LNCaP clone FGC (cell line): ENCODE measurements at regions not wholly inside any gene's neighbourhood (a gene's known extent, or its start where the extent isn't known, plus 50 kb on each side); places are given as distances from the start of the nearest gene placed in this dataset.

Experiments
- DNase-seq: peaks from one replicate; pipeline ENCODE4 v3.0.0-alpha.2; 2011; ENCODE audit warnings: low read depth
- H3K4me3 ChIP-seq: 2 replicates; pipeline ENCODE4 v1.5.1; 2011; ENCODE audit warnings: mild to moderate bottlenecking, low read depth, low read length, control low read depth
- TF ChIP-seq, protein P1 (sequence below): IDR thresholded peaks from 2 replicates; pipeline ENCODE4 v1.5.1; 2012; ENCODE audit warnings: mild to moderate bottlenecking; ENCODE audit not compliant: control insufficient read depth, insufficient read depth; ENCODE audit errors: extremely low read depth

DNA sequence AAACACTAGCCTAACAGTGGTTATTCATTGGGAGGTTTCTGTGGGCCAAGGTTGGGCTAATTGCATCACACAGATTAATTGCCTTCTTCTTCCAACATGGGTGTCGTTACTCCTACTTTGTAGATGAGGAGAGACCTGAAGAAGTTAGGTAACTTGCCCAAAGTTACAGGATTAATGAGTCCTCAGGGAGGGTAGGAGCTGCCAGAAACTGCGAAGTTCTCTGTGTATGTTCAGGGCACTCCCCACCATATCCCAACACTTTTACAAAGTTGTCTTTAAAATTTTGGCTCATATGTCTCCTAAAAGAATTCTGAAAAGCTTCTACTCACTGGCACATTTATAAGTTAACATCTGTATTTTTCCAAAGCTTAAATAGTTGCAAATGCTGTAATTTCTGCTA, 323.5 kb upstream of the HSF2 start:
- no peak for DNase-seq
- H3K4me3 ChIP-seq: no peak overlapping the region
- TF ChIP-seq, protein P1, sequence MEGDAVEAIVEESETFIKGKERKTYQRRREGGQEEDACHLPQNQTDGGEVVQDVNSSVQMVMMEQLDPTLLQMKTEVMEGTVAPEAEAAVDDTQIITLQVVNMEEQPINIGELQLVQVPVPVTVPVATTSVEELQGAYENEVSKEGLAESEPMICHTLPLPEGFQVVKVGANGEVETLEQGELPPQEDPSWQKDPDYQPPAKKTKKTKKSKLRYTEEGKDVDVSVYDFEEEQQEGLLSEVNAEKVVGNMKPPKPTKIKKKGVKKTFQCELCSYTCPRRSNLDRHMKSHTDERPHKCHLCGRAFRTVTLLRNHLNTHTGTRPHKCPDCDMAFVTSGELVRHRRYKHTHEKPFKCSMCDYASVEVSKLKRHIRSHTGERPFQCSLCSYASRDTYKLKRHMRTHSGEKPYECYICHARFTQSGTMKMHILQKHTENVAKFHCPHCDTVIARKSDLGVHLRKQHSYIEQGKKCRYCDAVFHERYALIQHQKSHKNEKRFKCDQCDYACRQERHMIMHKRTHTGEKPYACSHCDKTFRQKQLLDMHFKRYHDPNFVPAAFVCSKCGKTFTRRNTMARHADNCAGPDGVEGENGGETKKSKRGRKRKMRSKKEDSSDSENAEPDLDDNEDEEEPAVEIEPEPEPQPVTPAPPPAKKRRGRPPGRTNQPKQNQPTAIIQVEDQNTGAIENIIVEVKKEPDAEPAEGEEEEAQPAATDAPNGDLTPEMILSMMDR: no peak

DNA sequence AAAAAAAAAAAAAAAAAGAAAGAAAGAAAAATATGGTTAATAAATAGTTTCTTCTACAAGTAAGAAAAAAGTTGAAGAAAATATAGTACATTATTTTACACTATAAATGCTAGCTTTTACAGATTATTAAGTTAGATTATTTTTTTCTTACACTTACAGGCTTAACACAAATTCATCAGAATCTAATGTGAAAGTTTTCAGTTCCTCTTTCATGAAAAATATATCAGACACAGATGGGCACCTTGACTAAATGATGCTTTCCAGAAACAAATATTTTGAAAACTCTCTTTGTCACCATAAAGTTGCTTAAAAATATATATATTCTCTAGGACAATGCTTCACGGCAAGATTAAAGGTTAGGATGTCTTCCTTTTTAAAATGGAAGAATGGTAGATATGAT, 321.8 kb upstream of the HSF2 start:
- TF ChIP-seq, protein P1: no peak
- no peak overlapping the region for H3K4me3 ChIP-seq
- no peak for DNase-seq

DNA sequence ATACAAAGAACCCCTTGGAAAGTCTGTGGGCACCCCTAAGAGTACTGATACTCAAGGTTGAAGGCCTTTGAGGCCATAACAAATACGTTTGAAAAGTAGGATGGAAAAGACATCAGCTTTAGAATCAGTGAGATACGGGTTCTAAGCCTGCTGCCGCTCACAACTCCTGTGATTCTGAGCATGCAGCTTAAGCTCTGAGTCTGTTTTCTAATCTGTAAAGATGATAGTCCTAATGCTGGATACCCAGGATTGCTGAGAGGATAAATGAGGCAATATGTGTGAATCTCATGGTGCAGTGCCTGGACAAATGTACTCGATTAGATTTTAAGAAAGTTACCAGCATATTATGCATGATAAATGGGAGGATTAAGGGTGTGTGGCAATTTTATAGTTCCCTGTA, 321.0 kb upstream of the HSF2 start:
- H3K4me3 ChIP-seq: no peak overlapping the region
- TF ChIP-seq, protein P1: no peak
- no peak for DNase-seq

DNA sequence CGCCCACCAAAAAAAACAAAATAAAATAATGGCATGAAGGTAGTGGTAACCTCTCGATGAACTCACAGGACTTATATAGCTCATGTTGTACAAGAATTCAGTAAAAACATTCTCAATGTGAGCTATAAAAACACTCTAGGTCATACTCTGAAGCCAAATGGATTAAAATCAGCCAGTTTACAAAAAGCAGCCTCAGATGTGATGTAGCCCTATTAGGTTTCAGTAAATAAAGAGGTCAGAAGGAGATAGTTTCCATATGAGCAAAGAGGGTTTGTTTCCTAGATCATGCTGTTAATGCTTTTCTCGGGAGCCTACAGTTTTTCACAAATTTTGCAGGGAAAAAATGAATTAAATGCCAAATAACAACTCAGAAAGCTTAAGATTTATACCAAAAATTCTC, 319.5 kb upstream of the HSF2 start:
- TF ChIP-seq, protein P1: no peak

DNA sequence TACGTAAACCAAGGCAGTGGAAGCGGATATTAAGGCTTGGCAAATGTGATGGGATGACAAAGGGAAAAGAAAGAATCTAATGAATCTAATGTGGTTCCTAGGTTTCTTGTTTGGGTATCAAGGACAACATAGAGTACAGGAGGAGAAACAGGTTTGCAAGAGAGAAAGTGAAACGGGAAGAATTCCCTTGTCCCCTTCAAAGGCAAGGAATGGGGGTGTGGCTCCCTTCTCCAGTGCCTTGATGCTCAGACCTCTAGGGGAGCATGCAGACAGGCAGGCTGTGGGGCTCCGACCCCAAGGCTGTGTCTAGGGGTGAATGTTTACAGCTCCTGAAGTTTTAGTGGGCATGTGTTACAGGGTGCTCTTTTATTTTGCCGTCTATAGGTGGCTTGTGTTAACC, 317.5 kb upstream of the HSF2 start:
- no peak overlapping the region for H3K4me3 ChIP-seq
- TF ChIP-seq, protein P1: no peak
- no peak for DNase-seq

More for the DNA sequence above, 319.5 kb upstream of the HSF2 start:
- no peak overlapping the region for H3K4me3 ChIP-seq
- DNase-seq: no peak

DNA sequence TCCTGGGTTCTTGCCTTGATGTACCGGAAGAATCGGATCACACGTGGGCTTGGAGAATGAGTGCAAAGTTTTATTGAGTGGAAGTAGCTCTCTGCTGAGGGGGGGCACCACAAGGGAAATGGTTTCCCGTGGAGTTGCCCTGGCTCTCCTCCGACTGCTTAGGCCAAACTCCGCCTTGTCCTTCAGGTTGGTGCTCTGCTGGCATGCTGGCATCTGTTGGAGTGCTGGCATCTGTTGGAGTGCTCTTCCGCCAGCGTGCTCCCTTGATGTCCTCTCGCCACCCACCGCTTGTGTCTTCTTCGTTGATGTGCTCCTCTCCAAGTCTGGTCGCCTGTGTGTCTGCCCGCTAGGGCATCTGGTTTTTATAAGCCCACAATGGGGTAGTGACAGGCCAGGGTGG, 317.1 kb upstream of the HSF2 start:
- TF ChIP-seq, protein P1: no peak
- DNase-seq: no peak
- no peak overlapping the region for H3K4me3 ChIP-seq

DNA sequence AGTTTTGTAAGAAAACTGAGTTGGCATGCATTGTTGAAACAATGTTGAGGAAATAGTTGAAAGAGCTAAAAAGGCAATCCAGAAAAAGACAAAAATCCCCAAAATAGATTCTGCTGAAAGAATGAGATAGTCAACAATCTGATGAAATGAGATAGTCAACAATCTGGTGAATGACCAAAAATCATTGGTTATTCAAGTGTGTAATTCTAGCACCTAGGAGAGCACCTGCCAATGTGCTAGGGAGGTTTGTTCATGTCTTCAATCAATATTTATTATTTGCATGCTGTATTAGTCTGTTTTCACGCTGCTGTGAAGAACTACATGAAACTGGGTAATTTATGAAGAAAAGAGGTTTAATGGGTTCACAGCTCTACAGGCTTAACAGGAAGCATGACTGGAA, 307.1 kb upstream of the HSF2 start:
- TF ChIP-seq, protein P1: no peak
- no peak overlapping the region for H3K4me3 ChIP-seq
- DNase-seq: no peak
